HL-60/S4 treated with phorbol 12-myristate 13-acetate at 8.2 ng/mL for 4 days and 3 days (cell line): ENCODE measurements at regions not wholly inside any gene's neighbourhood (a gene's known extent, or its start where the extent isn't known, plus 50 kb on each side); places are given as distances from the start of the nearest gene placed in this dataset.
"Not testable (repeated sequence)": the region's sequence is repeated elsewhere in the genome, so short reads cannot be mapped to it uniquely, and the experiment has no call there.

Experiments used
- in situ Hi-C: fragments of 300-500 bp; cut with MboI; formaldehyde crosslinking; loops from 2 replicates; pipeline ENCODE4 v1.15.0; 2022; ENCODE audit warnings: low sequenced_read_pairs

DNA sequence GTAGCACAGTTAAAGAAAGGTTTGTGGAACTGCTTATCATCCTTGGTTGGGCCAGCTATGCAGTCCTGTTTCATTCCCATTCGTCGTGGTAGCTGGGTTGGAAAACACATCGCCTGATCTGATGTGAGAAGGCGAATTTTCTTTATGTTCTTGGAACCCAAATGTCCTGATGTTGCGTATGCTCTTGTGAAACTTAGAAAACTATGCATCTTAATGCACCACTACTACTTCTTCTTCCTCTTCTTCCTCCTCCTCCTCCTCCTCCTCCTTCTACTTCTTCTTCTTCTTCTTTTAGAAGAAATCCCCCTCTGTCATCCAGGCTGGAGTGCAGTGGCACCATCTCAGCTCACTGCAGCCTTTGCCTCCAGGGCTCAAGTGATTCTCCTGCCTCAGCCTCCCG, 381.6 kb downstream of the UTRN start:
- in situ Hi-C loops, result no loop called here

DNA sequence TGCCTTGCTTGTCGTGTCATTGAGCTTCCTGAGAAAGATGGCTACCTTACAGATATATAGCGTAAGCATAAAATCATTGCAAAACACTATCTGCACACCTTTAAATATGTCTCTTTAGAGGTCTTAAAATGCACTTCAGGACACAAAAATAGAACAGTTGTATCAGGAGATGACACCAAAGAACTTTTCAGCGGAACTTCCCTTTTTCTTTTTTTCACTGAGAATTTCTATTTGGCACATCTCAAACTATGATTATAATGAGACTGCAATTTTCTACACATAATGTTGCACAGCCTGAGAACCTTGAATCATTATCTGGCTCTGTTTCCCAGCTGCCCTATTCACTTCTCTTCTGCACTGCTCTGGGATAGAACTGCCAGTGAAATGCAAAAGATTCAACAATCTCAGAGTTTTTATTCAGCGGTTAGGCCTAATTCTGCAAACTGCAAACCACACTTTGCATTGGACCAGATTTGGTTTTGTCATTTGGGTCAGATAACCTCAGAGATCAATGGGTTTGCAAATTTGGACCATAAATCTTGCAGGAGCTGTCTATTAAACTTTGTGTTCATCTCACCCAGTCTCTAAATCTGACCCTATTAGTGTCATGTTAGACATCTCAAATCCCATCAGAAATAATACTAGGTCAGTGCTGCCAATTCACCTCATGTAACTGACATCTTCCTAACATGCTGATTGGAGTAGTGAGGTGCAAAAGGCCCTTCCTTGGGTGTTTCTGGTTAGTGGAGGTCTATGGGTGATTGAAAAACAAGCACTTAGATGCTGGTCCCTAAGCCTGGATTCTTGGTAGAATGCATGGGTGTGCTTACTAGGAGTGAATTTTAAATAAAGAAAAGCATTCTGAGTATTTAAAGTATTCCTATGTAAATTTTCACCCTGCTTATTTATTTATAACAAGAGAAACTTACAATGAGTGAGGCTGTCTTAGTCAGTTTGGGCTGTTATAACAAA, 382.7 kb downstream of the UTRN start:
- in situ Hi-C loops, result no loop called here

DNA sequence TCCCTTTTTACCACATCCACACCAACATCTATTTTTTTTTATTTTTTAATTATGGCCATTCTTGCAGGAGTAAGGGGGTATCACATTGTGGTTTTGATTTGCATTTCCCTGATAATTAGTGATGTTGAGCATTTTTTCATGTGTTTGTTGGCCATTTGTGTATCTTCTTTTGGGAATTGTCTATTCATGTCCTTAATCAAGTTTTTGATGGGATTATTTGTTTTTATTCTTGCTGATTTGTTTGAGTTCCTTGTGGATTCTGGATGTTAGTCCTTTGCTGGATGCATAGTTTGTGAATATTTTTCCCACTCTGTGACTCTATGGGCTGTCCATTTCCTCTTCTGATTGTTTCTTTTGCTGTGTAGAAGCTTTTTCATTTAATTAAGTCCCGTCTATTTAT, 385.1 kb downstream of the UTRN start:
- in situ Hi-C loops, result not testable (repeated sequence)

DNA sequence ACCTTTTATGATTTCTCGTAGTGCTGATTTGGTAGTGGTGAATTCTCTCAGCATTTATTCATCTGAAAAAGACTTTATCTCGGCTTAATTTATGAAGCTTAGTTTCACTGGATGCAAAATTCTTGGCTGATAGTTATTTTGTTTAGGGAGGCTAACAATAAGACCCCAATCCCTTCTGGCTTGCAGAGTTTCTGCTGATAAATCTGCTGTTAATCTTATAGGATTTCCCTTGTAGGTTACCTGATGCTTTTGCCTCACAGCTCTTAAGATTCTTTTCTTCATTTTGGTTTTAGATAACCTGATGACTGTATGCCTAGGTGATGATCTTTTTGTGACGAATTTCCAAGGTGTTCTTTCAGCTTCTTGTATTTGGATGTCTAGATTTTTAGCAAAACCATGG, 388.7 kb downstream of the UTRN start:
- in situ Hi-C loops, result no loop called here

DNA sequence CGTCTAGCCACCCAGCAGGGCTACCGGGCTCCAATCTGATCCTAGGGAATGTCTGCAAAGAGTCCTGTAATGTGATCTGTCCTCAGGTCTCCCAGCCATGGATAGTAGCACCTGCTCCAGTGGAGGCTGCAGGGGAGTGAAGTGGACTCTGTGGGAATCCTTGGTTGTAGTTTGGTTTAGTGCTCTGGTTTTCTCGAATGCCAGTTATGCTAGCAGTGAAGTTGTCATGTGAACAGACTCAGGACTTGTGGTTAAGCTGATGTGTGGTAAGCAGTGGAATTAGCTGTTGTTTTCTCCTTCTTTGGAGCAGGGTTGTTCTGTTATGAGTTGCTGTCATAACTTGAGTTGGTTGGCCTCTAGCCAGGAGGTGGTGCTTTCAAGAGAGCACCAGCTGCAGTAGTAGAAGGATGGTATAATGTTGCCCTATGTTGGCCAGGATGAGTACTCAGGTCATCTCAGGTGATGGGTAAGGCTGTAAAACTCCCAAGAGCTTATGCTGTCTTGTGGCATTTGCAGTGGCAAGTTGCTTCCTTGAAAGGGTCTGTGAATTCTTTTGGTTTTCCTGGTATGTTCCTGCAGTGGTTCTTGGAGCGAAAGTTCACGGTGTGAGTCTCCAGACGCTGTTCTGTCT, 390.2 kb downstream of the UTRN start:
- in situ Hi-C loops, result no loop called here

DNA sequence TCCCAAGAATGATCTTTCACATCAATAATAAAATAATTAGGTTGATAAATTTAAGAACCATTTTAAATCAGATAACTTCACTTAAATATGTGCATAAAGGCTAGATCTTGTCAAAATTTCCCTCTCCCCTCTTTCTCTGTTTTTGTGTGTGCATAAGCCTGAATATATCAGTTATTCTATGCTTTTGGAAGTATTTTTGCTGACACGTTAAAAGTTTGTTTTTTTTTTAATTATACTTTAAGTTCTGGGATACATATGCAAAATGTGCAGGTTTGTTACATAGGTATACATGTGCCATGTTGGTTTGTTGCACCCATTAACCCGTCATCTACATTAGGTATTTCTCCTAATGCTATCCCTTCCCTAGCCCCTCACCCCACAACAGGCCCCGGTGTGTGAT, 391.2 kb downstream of the UTRN start:
- in situ Hi-C loops, result not testable (repeated sequence)

DNA sequence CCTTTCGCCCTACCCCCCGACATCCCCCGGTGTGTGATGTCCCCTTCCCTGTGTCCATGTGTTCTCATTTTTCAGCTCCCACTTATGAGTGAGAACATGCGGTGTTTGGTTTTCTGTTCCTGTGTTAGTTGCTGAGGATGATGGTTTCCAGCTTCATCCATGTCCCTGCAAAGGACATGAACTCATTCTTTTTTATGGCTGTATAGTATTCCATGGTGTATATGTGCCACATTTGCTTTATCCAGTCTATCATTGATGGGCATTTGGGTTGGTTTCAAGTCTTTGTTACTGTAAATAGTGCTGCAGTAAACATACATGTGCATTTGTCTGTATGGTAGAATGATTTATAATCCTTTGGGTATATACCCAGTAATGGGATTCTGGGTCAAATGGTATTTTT, 392.1 kb downstream of the UTRN start:
- in situ Hi-C loops, result not testable (repeated sequence)

DNA sequence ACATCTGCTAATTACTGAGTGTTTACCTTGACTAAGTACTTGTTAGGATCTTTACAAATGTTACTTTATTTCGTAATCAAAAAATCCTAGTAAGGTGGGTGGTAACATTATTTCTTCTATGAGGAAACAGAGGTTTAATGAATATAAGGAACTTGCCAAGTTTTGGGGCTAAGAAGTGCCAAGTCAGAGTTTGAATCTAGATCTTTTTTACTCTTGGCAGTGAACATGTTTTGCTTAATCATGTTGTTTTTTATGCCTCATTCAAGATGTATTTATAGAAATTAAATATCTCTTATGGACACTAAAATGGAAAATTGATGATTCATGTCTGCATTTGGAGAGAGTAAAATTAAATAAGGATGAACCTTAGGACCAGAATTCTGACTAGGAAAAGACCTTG, 393.7 kb downstream of the UTRN start:
- in situ Hi-C loops, result no loop called here

DNA sequence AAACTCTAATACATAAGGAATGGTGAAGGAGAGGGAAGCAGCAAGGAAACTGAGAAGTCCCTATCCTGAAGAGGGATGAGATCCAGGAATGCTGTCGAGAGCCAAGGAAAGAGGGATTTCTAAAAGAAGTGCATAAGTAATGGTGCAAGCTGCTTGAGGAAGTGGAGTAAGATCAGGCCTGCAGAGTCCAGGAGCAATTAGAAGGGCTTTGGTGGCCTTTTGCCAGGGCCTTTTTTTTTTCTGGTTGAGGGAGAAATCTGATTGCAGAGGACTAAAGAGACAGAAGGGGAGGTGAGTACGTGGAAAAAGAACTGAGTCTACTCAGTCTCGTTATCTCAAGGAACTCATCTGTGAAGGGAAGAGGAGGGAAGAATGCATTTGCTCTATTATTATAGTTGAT, 396.2 kb downstream of the UTRN start:
- in situ Hi-C loops, result no loop called here

DNA sequence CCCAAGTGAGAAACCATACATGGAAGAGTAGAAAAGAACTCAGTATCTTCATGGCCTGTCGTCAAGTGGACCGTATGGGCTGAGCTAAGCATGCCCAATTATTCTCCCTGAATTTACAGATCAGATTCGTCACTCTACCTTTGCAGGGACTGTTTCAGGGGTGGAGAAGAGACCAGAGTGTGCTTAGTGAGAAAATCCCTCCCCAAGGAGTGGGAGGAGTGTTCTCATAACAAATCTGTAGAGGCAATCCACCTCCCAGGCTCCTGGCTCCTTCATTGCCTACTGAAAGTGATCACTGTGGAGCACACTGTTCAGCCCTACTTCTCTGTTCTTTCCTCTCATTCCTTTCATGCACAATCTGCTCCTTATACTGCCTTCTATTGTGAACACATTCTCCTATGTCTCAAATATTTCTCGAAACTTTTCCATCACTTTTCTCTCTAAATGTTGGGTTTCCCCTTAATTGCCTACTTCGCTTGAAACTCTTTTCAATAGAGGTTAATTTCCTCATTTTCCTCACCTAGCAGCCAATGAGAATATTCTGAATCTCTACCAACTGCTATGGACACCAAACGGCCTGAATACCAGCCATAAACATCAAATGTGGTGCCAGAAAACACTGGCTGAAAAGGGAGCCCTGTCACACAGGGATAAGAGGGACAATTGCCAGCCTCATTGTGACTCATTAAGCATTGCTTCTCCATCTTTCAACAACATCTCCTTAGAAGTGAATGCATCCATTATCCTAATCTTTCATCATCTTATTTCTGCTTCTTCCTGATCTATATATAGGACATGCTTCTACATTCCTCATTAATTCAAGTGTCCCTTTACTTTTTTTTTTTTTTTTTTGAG, 398.3 kb downstream of the UTRN start:
- in situ Hi-C loops, result no loop called here

DNA sequence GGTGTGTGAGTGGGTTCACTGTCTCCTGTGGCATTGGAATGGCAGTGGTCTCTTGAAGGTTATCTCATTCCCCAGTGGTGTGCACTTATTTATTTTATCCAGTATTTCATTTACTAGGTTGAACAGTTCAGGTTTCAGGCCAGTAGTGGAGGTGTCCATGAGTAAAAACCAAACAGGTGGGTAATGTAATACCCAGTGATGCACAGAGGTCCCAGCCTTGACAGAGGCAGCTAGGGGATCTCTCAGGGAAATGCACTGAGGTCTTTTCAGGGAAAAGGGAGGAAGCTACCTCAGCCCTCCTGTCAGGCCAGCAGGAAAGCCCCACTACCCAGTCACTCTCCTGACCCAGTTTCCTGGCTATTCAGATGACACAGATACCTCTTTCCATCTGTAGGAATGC, 403.6 kb downstream of the UTRN start:
- in situ Hi-C loops, result no loop called here

DNA sequence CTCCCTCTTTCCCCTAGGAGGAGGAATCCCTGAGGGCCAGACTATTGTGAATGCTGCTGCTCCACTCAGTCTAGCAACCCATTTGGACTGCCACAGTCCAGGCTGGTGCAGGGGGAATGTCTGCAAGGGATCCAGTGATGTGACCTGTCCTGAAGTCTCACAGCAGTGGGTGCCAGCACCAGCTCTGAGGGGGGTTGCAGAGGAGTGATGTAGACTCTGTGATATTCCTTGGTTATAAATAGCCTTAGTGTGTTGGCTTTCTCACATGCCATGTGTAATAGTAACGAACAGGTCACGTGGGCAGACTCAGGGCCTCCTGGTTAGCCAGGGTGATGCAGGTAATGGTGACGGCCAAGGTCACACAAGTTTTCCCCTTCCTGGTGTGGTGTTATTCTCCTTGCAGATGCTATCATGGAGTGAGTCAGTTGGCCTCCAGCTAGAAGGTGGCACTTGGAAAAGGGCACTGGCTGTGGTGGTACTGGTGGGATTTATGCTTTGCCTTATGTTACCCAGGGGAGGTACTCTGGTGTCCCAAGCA, 404.4 kb downstream of the UTRN start:
- in situ Hi-C loops, result no loop called here

DNA sequence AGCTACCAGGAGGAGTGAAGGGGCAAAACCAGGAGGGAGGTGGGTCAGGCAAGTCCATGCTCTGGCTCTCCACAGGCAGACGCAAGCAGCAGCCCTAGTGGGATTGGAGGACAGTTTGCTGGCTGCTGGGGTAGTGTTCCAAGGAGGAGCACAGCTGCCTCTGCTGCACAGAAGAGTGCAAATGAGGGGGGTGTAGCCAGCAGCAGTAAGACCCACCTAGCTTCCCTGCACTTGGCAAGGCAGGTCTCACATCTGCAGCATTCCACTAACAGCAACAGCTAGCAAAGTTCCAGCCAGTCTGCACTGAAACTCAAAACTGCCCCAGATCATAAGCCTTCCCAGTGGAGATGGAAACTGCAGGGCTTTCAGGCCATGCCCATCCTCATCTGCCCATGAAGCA, 405.0 kb downstream of the UTRN start:
- in situ Hi-C loops, result no loop called here

DNA sequence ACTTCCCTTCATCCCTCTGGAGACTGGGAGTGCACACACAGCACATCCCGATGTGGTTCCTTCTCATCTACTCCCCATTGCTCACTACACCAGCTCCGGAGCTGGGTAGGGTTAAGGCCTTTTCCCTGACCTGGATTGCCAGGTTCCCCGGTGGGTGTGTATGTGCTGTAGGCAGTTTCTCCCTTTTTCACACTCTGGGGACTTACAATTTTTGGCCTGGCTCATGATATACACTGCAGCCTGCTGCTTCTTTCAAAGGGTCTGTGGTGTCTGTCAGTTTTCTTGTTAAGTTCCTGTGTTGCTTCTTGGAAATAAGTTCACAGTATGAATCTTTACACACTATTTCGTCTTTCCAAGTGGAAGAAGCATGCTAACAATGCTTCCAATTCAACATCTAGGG, 405.5 kb downstream of the UTRN start:
- in situ Hi-C loops, result no loop called here

DNA sequence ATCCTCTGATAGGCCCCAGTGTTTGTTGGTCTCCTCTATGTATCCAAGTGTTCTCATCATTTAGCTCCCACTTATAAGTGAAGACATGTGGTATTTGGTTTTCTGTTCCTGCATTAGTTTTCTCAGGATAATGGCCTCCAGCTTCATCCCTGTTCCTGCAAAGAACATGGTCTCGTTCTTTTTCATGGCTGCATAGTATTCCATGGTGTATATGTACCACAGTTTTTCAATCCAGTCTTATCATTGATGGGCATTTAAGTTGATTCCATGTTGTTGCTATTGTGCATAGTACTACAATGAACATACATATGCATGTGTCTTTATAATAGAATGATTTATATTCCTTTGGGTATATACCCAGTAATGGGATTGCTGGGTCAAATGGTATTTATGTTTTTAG, 406.9 kb downstream of the UTRN start:
- in situ Hi-C loops, result not testable (repeated sequence)

DNA sequence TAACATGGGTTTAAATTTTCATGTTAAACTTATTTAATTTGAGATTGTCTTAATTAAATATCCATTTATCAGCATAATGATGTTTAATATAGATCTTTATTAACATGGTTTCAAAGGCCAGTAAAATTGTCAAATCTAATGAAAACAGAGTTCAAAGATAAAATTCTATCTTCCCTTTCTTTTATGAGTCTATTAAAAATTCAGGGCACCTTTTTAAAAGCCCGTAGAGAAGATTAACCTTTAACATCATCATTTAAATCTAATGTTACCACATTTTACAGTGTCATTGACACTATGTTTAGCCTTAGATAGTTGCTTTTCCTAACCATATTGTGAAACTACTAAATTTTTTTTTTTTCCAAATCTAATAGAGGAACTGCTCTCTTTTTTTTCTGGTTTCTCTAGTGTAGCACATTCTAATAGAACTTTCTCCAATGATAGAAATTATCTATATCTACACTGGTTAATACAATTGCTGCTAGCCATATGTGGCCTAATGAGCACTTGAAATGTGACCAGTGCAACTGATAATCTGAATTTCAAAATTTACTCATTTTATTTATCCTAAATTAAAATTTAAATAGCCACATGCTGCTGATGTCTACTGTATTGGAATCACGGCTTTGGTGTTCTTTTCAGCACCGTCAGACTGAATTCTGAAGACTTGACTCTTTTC, 410.9 kb downstream of the UTRN start:
- in situ Hi-C loops, result no loop called here

DNA sequence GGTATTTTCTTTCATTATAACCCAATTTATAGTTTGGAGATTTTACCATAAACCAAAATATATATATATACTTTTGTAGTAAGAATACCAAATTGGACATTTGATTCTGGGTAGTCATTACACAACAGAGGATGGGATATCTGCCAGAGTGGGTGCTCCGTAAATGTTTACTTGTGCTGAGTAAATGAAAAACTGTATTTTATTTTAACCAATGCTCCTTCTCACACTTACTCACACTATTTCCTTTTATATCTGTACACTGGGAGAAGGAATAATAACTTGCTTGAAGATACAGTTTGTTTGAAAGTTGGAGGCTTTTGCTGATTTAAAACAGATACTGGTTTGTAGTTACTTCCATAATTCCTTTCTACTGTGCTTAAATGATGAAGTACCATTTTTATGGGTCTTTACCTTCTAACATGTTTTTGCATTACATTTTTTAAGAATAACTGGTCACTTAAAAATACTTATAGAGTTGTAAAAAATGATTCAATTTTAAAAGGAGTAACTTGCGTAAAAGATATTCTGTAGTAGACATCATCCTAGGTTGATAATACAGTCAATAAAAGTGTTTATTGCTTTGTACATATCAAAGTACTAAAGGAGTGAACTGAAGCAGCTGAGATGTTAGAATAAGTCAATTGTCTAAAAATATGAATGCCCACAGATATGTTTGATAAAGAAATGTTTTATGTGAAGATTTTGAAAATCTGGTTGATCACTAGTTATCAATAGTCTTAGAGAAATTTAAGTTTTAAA, 411.7 kb downstream of the UTRN start:
- in situ Hi-C loops, result no loop called here

DNA sequence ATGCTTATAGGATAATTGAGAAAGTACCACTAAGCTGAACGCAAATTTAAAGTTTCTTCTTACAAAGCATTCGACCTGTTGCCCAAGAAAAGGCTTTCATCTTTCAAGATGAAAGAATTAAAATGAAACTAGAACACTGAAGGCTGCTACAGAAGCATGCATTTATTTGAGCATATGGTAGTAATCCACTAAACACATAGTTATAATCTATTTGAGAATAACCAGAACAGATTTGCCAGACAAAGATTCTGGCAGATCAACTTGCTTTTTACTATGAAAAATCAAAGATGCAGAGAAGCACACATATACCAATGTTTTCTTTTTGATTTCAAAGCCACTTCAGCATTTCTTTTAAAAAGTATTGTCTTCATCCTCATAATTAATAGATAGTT, 412.2 kb downstream of the UTRN start:
- in situ Hi-C loops, result no loop called here

DNA sequence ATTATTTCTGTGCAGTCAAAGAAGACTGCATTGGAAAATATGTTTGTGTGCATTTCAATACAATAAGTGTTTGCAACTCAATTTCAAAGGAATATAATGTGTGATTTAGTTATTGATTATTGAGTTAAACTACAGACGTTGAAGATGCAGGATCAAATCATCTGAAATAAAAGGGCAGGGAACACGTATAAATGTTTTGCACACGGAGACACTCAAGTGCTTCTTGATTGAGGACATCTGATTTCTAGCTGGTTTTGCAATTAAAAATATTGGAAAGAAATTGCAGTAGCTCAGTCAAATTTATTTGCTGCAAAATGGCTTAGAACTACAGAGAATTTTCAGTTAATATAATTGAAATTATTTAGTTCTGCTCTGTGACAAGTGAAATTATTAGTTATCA, 412.7 kb downstream of the UTRN start:
- in situ Hi-C loops, result no loop called here

DNA sequence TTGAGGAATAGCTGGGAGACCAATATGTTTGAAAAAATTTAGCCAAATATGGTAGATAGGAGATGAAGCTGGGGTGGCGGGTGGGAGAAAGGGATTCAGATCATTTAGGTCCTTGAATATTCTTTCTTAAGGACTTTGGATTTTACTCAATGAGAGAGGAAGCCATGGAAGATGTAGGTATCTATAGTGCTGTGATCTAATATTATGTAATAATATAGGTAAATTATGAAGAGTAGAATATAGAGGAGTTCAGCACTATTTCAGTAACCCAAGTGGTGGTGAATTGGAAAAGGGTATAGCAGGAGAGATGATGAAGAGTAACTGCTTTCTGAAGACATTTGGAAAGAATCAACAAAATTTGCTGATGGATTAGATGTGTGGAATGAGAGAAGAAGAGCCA, 417.6 kb downstream of the UTRN start:
- in situ Hi-C loops, result no loop called here
